OCI-LY3 (cell line): ENCODE measurements at regions not wholly inside any gene's neighbourhood (a gene's known extent, or its start where the extent isn't known, plus 50 kb on each side); places are given as distances from the start of the nearest gene placed in this dataset.

Source experiments
- CTCF ChIP-seq: fragments of 200-600, 300-600 bp; sonication (generic); IDR thresholded peaks from 2 replicates; pipeline ENCODE4 v1.5.1; 2014; ENCODE audit warnings: antibody characterized with exemption, low read length, low read depth
- EZH2phosphoT487 ChIP-seq: fragments of 200-600 bp; shearing (Covaris generic); IDR thresholded peaks from 2 replicates; pipeline ENCODE4 v1.6.1; 2018; ENCODE audit warnings: antibody characterized with exemption, mixed run types, low read depth

- TF ChIP-seq CTCF (no peak), EZH2phosphoT487 (no peak)
Measured at GRCh38 chr11:76279038-76279437, 72.7 kb upstream of the WNT11 start.
